HepG2 (cell line): ENCODE measurements at regions not wholly inside any gene's neighbourhood (a gene's known extent, or its start where the extent isn't known, plus 50 kb on each side); places are given as distances from the start of the nearest gene placed in this dataset.

ENCODE experiments used
- AHR ChIP-seq: IDR thresholded peaks from 2 replicates; pipeline ENCODE4 v1.6.1; 2018; ENCODE audit warnings: missing genetic modification reagents, missing compliant biosample characterization
- CAMTA2 ChIP-seq: sonication (generic); formaldehyde crosslinking; IDR thresholded peaks from 2 replicates; pipeline ENCODE4 v1.4.0; 2020; ENCODE audit warnings: mild to moderate bottlenecking, missing genetic modification reagents, borderline replicate concordance
- DNMT3B ChIP-seq: conservative IDR thresholded peaks from 2 replicates; pipeline ENCODE4 v1.6.1; 2016; ENCODE audit warnings: missing biosample characterization, control low read depth
- HIC2 ChIP-seq: sonication (generic); formaldehyde crosslinking; IDR thresholded peaks from 2 replicates; pipeline ENCODE4 v1.9.0; 2022; ENCODE audit warnings: low read depth, missing genetic modification reagents
- HOXA9 ChIP-seq: sonication (generic); formaldehyde crosslinking; IDR thresholded peaks from 2 replicates; pipeline ENCODE4 v1.8.1; 2022; ENCODE audit warnings: missing genetic modification reagents, mild to moderate bottlenecking, moderate library complexity, borderline replicate concordance
- MBNL3 ChIP-seq: fragments of 250-450 bp; sonication (Bioruptor Pico); conservative IDR thresholded peaks from 2 replicates; pipeline ENCODE4 v1.8.0; 2022; ENCODE audit warnings: mild to moderate bottlenecking, inconsistent platforms
- MZF1 ChIP-seq: sonication (generic); formaldehyde crosslinking; IDR thresholded peaks from 2 replicates; pipeline ENCODE4 v1.8.1; 2023; ENCODE audit warnings: mild to moderate bottlenecking, missing genetic modification reagents, borderline replicate concordance
- NAIF1 ChIP-seq: sonication (generic); formaldehyde crosslinking; IDR thresholded peaks from 2 replicates; pipeline ENCODE4 v1.5.0; 2020; ENCODE audit warnings: mild to moderate bottlenecking, missing genetic modification reagents, borderline replicate concordance
- PRDM15 ChIP-seq: sonication (generic); formaldehyde crosslinking; IDR thresholded peaks from 2 replicates; pipeline ENCODE4 v1.4.0; 2020; ENCODE audit warnings: missing genetic modification reagents
- SIN3A ChIP-seq: IDR thresholded peaks from 2 replicates; pipeline ENCODE4 v1.6.1; 2011; ENCODE audit warnings: low read depth, mild to moderate bottlenecking, control low read depth, low read length, borderline replicate concordance
- THYN1 ChIP-seq: sonication (generic); formaldehyde crosslinking; IDR thresholded peaks from 2 replicates; pipeline ENCODE4 v1.8.1; 2023; ENCODE audit warnings: low read depth, mild to moderate bottlenecking, moderate library complexity, missing genetic modification reagents, borderline replicate concordance
- ZBTB33 ChIP-seq: sonication (generic); formaldehyde crosslinking; IDR thresholded peaks from 2 replicates; pipeline ENCODE4 v1.4.0; 2020; ENCODE audit warnings: missing genetic modification reagents
- ZNF101 ChIP-seq: sonication (generic); formaldehyde crosslinking; IDR thresholded peaks from 2 replicates; pipeline ENCODE4 v1.4.0; 2020; ENCODE audit warnings: mild to moderate bottlenecking, low read depth, missing genetic modification reagents, borderline replicate concordance
- ZNF121 ChIP-seq: sonication (generic); formaldehyde crosslinking; IDR thresholded peaks from 2 replicates; pipeline ENCODE4 v1.5.0; 2020; ENCODE audit warnings: mild to moderate bottlenecking, missing genetic modification reagents
- ZNF292 ChIP-seq: sonication (generic); formaldehyde crosslinking; IDR thresholded peaks from 2 replicates; pipeline ENCODE4 v1.8.1; 2022; ENCODE audit warnings: mild to moderate bottlenecking, low read depth, missing genetic modification reagents, borderline replicate concordance
- ZNF563 ChIP-seq: sonication (generic); formaldehyde crosslinking; IDR thresholded peaks from 2 replicates; pipeline ENCODE4 v1.8.0; 2022; ENCODE audit warnings: mild to moderate bottlenecking, moderate library complexity, missing genetic modification reagents
- ZNF839 ChIP-seq: sonication (generic); formaldehyde crosslinking; IDR thresholded peaks from 2 replicates; pipeline ENCODE4 v1.4.0; 2020; ENCODE audit warnings: missing genetic modification reagents, mild to moderate bottlenecking, borderline replicate concordance

GRCh38 chr6:167238694-167239467 is 52.2 kb upstream of the UNC93A start (continued):
- TF ChIP-seq PRDM15 (CRISPR knock-in tag) = no peak
- no peak for TF ChIP-seq ZNF839 (CRISPR knock-in tag)
- peak; percentile 36; the same call in 1 of the 2 replicates for TF ChIP-seq SIN3A
- no peak for TF ChIP-seq AHR (CRISPR knock-in tag)
- TF ChIP-seq THYN1 = no peak
- no peak for TF ChIP-seq MBNL3 (CRISPR knock-in tag)
- no peak for TF ChIP-seq MZF1
- no peak for TF ChIP-seq NAIF1 (CRISPR knock-in tag)
- TF ChIP-seq DNMT3B (CRISPR knock-in tag) = no peak
- TF ChIP-seq ZNF121 (CRISPR knock-in tag) = peak; percentile 78; the same call in 1 of the 2 replicates
- no peak for TF ChIP-seq ZBTB33 (CRISPR knock-in tag)
- no peak for TF ChIP-seq ZNF101 (CRISPR knock-in tag)
- TF ChIP-seq ZNF563 (CRISPR knock-in tag) = peak; percentile 37; the same call in 1 of the 2 replicates
- no peak for TF ChIP-seq CAMTA2 (CRISPR knock-in tag)
- no peak for TF ChIP-seq ZNF292 (CRISPR knock-in tag)
- peak; percentile 37; the same call in 1 of the 2 replicates for TF ChIP-seq HIC2
- TF ChIP-seq HOXA9 = no peak
